GM06990 (cell line): ENCODE measurements at regions not wholly inside any gene's neighbourhood (a gene's known extent, or its start where the extent isn't known, plus 50 kb on each side); places are given as distances from the start of the nearest gene placed in this dataset.
"Not testable (repeated sequence)": the region's sequence is repeated elsewhere in the genome, so short reads cannot be mapped to it uniquely, and the experiment has no call there.

Experiments
- DNase-seq: peaks from one replicate; pipeline ENCODE4 v3.0.0-alpha.2; 2011; ENCODE audit not compliant: insufficient read length; ENCODE audit errors: extremely low read depth
- H3K27me3 ChIP-seq: replicated peaks from 2 replicates; pipeline ENCODE4 v1.6.0; 2011; ENCODE audit warnings: low read length; ENCODE audit not compliant: control insufficient read depth, insufficient read depth
- H3K36me3 ChIP-seq: 2 replicates; pipeline ENCODE4 v1.5.1; 2011; ENCODE audit warnings: low read length; ENCODE audit not compliant: control insufficient read depth, insufficient read depth
- H3K4me3 ChIP-seq: replicated peaks from 2 replicates; pipeline ENCODE4 v1.5.1; 2011; ENCODE audit warnings: low read depth, mild to moderate bottlenecking, control low read depth, low read length
- TF ChIP-seq, protein P1 (sequence below): IDR thresholded peaks from 2 replicates; pipeline ENCODE4 v1.5.1; 2011; ENCODE audit warnings: low read length, control low read depth, mild to moderate bottlenecking, inconsistent platforms; ENCODE audit not compliant: insufficient read depth, poor library complexity, severe bottlenecking

DNA sequence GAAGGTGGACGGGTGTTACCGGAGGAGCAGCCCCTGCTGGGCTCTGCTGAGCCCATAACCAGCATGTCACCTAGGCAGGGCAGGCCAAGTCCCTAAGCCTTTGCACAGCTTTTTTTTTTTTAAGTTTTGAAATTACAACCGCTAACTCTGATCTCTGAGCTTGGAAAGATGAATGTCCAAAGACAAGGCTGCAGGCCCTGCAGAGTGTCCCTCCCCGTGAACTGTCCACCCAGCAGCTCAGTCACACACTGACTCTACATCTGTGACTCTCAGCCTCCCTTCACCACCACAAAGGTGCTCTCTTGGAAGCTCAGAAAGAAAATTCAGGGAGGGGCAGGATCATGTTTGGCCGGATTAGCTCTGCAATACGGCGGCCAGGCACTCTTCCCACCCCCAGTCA, 119.0 kb upstream of the PPP1R26 start:
- no peak for DNase-seq
- no peak overlapping the region for H3K4me3 ChIP-seq
- H3K27me3 ChIP-seq, result no peaks in the 10 kb centered on the region; the same call in 1 of the 2 replicates
- no peaks in the 10 kb centered on the region for H3K36me3 ChIP-seq
- TF ChIP-seq, protein P1, sequence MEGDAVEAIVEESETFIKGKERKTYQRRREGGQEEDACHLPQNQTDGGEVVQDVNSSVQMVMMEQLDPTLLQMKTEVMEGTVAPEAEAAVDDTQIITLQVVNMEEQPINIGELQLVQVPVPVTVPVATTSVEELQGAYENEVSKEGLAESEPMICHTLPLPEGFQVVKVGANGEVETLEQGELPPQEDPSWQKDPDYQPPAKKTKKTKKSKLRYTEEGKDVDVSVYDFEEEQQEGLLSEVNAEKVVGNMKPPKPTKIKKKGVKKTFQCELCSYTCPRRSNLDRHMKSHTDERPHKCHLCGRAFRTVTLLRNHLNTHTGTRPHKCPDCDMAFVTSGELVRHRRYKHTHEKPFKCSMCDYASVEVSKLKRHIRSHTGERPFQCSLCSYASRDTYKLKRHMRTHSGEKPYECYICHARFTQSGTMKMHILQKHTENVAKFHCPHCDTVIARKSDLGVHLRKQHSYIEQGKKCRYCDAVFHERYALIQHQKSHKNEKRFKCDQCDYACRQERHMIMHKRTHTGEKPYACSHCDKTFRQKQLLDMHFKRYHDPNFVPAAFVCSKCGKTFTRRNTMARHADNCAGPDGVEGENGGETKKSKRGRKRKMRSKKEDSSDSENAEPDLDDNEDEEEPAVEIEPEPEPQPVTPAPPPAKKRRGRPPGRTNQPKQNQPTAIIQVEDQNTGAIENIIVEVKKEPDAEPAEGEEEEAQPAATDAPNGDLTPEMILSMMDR, result no peak

DNA sequence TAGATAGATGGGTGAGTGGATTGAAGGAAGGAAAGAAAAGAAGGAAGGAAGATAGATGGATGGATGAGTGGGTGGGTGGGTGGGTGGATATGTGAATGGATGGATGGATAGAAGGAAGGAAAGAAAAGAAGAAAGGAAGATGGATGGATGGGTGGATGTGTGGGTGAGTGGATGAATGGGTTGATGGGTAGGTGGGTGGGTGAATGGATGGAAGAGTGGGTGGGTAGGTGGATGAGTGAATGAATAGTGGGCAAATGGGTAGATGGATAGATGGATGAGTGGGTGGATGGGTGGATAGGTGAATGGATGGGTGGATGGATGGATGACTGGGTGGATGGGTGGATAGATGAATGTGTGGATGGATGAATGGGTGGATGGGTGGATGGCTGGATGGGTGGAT, 117.9 kb upstream of the PPP1R26 start:
- not testable (repeated sequence) for H3K36me3 ChIP-seq, DNase-seq, H3K4me3 ChIP-seq, H3K27me3 ChIP-seq

DNA sequence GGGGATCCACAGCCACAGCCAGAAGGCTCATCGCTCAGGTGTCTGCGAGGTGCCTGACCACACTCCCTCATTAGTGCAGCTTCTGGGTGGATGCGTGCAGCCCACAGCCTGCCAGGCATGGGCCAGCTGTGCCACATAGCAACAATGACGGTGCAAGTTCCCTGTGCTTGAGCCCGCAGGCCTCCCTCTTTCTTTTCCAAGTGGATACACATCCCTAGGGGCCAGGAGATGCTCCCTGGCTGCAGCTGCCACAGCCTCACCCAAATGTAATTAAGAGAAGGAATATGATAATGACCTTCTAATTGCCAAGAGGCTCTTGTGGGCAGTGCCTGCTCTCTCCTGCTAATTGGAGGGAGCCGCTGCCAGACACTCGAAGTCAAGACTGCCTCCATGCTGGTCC, 116.0 kb upstream of the PPP1R26 start:
- DNase-seq, result no peak
- TF ChIP-seq, protein P1, result no peak
- H3K4me3 ChIP-seq, result no peak overlapping the region
- no peaks in the 10 kb centered on the region for H3K36me3 ChIP-seq
- H3K27me3 ChIP-seq, result no peaks in the 10 kb centered on the region

DNA sequence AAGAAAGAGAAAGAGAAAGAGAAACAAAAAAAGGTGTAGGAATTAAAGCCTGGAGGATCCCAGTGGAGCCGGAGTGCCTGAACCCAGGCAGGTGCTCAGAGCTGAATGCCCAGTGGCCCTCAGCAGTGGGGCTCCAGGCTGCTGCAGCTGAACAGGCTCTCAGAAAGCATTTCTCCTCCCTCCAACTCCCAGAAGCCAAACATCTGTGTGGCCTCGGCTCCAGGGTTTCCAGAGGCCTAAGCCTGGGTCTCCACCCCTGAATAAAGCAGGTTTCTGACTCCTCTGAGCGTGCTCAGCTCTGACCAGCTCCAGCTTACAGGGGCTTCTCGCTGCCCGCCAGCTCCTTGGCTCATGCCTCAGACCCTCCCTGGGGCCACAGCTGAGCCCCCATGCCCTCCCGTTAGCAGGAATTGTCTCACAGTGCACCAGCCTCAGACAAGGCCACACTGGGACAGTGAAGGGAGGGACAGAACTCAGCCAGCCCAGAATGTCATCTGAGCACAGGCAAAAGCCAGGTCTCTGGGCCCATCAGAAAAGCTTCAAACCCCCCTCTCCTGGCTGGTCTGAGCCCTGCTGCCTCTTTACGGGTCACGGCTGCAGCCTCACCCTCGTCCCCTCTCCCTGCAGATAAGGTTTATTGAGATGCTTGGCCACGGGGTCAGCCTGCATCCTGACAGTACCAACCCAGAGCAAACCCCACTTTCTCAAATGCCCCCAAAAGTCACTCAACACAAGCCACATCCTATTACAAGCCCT, 114.4 kb upstream of the PPP1R26 start:
- no peaks in the 10 kb centered on the region for H3K36me3 ChIP-seq
- no peak overlapping the region for H3K4me3 ChIP-seq
- no peak for DNase-seq
- TF ChIP-seq, protein P1, result no peak
- H3K27me3 ChIP-seq, result no peaks in the 10 kb centered on the region

DNA sequence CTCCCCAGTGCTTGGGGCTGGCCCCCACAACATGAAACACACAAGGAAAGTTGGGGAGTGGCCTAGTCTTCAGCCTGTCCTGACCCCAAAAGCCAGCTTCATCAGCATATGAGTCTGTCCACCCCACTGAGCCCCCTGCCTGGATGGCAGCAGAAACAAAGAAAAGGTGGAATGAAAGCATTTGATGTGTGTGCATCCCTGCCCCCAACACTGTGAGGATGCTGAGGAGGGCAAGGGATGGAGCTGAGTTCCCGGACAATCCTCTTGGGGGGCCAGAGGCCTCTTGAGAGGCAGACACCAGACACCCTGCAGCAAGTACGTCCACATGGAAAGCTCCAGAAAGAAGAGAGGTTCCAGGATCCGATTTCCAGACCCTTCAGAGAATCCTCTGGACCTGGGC, 113.5 kb upstream of the PPP1R26 start:
- TF ChIP-seq, protein P1, result no peak
- no peak overlapping the region for H3K4me3 ChIP-seq
- H3K36me3 ChIP-seq, result no peaks in the 10 kb centered on the region
- H3K27me3 ChIP-seq, result no peaks in the 10 kb centered on the region
- no peak for DNase-seq

DNA sequence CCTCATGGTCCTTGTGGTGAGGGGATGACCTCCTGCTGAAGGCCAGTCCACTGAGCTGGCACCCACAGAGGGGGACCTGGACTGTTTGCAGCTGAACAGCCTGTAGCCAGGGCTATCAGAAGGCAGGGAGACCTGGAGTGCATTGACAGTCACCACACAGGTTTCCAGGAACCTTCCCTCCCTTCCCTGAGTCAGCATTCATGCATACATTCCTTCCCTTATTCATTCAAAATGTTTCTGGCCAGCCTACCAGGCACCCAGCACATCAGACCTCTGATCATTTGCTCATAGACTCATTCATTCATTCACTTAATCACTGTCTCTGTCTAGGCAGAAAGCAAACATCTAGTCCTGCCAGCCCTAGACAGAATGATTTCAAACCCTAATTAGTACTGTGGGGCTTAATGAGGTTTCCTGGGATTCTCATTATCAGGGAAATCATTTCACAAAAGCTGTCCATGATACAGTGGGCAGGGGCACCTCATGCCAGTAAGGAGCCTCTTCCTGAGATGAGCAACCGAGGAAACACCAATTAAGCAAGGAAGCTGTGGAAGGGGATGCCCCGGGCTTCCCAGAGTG, 110.1 kb upstream of the PPP1R26 start:
- no peaks in the 10 kb centered on the region for H3K36me3 ChIP-seq
- DNase-seq, result no peak
- no peaks in the 10 kb centered on the region for H3K27me3 ChIP-seq
- TF ChIP-seq, protein P1, result no peak
- H3K4me3 ChIP-seq, result no peak overlapping the region
